Thyroid gland (tissue), 4 donors: ENCODE measurements at regions not wholly inside any gene's neighbourhood (a gene's known extent, or its start where the extent isn't known, plus 50 kb on each side); places are given as distances from the start of the nearest gene placed in this dataset.

Experiments
- DNase-seq, 2 donors: peaks; one replicate each; pipeline ENCODE4 v3.0.0-alpha.2; 2019
- H3K27ac ChIP-seq, 3 donors: fragments of 200-600 bp; sonication (generic); 1 replicate in 2 of 3; 2 replicates in 1 of 3; pipeline ENCODE4 v1.5.1; 2016 to 2019; ENCODE audit warnings: mild to moderate bottlenecking in 1 of 3, moderate library complexity in 1 of 3
- H3K27me3 ChIP-seq: fragments of 200-600 bp; sonication (generic); one replicate; pipeline ENCODE4 v1.5.1; 2019
- H3K36me3 ChIP-seq, 2 donors: fragments of 200-600 bp; sonication (generic); one replicate each; pipeline ENCODE4 v1.5.1; 2016 to 2019
- H3K4me1 ChIP-seq, 2 donors: fragments of 200-600 bp; sonication (generic); one replicate each; pipeline ENCODE4 v1.5.1; 2017 to 2019
- H3K4me3 ChIP-seq, 3 donors: fragments of 200-600 bp; sonication (generic); replicated peaks in 1 of 3; 1 replicate in 2 of 3; 2 replicates in 1 of 3; pipeline ENCODE4 v1.5.1; 2016; ENCODE audit warnings: mild to moderate bottlenecking in 1 of 3
- H3K9me3 ChIP-seq: fragments of 200-600 bp; sonication (generic); one replicate; pipeline ENCODE4 v1.5.1; 2017
- CTCF ChIP-seq, 6 experiments: fragments of 200-600 bp in 3 of 6; fragments of 450-650 bp in 3 of 6; sonication (generic) in 3 of 6; IDR thresholded peaks; one replicate each; pipeline ENCODE4 v1.5.1; 2016 to 2019; ENCODE audit warnings: antibody characterized with exemption in 6 of 6, mild to moderate bottlenecking in 2 of 6, inconsistent platforms in 1 of 6, moderate library complexity in 1 of 6
- POLR2A ChIP-seq, 2 donors: fragments of 450-650 bp; IDR thresholded peaks; one replicate each; pipeline ENCODE4 v1.6.1; 2017; ENCODE audit warnings: antibody characterized with exemption in 2 of 2, mild to moderate bottlenecking in 2 of 2, moderate library complexity in 1 of 2
- WGBS, 2 donors: methylation state at CpG; one replicate each; pipeline ENCODE4 v1.1.5; 2017; 5-methylcytosine and 5-hydroxymethylcytosine counted together
- intact Hi-C: fragments of 100-400 bp; cut with DNase I; formaldehyde crosslinking; loops from one replicate; pipeline ENCODE4 v1.15.1; 2023

GRCh38 chr22:49163258-49163959, 664.3 kb downstream of the BRD1 start:
- Histone ChIP-seq H3K4me1 (no peaks in the 10 kb centered on the region), H3K27ac (no peak overlapping the region), H3K9me3 (no peaks in the 10 kb centered on the region), H3K4me3 (no peak overlapping the region), H3K36me3 (no peaks in the 10 kb centered on the region), H3K27me3 (no peaks in the 10 kb centered on the region)
- intact Hi-C loops = no loop called here
- TF ChIP-seq POLR2A (IDR thresholded peaks at IDR 0.05) (no peak), CTCF (IDR thresholded peaks at IDR 0.05) (no peak)
- WGBS, 2 donors = 74 to 82% methylated on average over 11 to 17 of the region's 20 CpGs
- DNase-seq = no peak

DNA sequence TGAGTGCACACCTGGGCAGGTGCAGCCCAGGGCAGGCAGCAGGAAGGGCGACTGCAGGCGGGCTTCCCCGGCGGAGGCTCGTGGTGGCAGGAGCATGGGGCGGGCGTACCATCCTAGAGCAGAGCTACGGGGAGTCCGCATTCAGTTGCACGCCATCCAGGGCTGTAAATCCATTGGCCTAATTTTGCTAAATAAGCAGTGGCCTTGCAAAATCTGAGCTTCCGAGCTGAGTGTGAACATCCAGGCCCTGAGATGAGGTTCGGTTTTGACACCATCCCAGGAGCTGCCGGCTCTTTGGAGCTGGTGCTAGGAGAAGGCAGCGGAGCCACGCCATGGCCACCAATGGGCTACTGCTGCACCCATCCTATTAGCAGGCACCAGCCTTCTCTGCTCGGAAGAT, 664.8 kb downstream of the BRD1 start:
- intact Hi-C loops = no loop called here
- Histone ChIP-seq H3K4me1 (no peaks in the 10 kb centered on the region), H3K36me3 (no peaks in the 10 kb centered on the region), H3K9me3 (no peaks in the 10 kb centered on the region), H3K4me3 (no peak overlapping the region), H3K27me3 (no peaks in the 10 kb centered on the region), H3K27ac (no peak overlapping the region)
- 84 to 87% methylated on average over 9 to 12 of the region's 16 CpGs for WGBS, 2 donors
- no peak for TF ChIP-seq POLR2A (IDR thresholded peaks at IDR 0.05)
- no peak for TF ChIP-seq CTCF (IDR thresholded peaks at IDR 0.05)
- no peak for DNase-seq

DNA sequence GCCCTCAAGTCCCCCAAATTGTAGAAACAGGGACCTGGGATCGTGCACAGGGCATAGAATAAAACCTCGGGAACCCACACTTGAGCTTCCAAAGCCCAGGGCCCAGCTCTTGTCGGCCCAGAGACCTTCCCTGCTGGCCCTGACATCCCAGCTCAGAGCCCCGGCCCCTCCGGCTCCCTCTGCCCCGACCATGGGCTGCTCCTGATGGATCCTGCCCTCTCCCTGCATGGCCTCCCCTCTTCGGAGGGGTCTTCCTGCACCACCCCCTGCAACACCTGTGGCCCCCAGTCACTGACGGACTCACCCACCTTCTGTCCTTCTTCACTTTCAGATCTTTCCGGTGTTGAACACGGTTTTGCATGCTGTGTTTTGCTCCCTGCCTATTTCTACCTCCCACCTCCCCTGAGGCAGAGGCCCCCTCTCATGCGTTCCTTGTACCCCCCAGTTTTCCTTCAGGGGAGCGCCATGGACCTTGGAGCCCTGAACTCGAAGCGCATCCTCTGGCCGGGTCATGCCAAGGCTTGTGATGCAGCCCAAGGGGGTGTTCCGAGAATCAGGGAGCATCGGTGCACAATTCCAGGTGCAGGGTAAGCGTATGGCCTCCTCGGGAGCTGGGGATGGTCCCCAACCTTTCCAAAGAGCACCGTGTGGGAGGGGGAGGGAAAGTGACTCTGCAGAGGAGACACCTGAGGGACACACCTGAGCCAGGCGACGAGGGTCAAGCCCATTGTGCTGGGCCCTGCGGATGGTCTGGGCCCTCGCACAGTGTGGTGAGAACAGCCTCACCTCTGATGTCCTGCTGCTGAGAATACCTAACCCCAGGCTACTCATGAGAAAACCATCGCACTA, 666.4 kb downstream of the BRD1 start:
- Histone ChIP-seq H3K27ac (no peak overlapping the region), H3K4me1 (no peaks in the 10 kb centered on the region), H3K4me3 (no peak overlapping the region), H3K36me3 (no peaks in the 10 kb centered on the region), H3K27me3 (no peaks in the 10 kb centered on the region), H3K9me3 (no peaks in the 10 kb centered on the region)
- TF ChIP-seq POLR2A (IDR thresholded peaks at IDR 0.05) (no peak), CTCF (IDR thresholded peaks at IDR 0.05) (no peak)
- intact Hi-C loops = no loop called here
- 88 to 89% methylated on average over 25 of the region's 25 CpGs for WGBS, 2 donors
- no peak for DNase-seq

GRCh38 chr22:49160261-49161001, 667.2 kb downstream of the BRD1 start:
- no peaks in the 10 kb centered on the region for H3K4me1 ChIP-seq
- 84% methylated on average over 11 to 13 of the region's 19 CpGs for WGBS, 2 donors
- intact Hi-C loops = no loop called here
- no peak for DNase-seq
- TF ChIP-seq POLR2A (IDR thresholded peaks at IDR 0.05) (no peak), CTCF (IDR thresholded peaks at IDR 0.05) (no peak)
- H3K27me3 ChIP-seq = no peaks in the 10 kb centered on the region
- H3K27ac ChIP-seq = no peak overlapping the region
- no peak overlapping the region for H3K4me3 ChIP-seq
- no peaks in the 10 kb centered on the region for H3K36me3 ChIP-seq
- no peaks in the 10 kb centered on the region for H3K9me3 ChIP-seq
